ENCODE measurements at regions not wholly inside any gene's neighbourhood (a gene's known extent, or its start where the extent isn't known, plus 50 kb on each side); places are given as distances from the start of the nearest gene placed in this dataset.

GRCh38 chr12:88662961-88663360, 82.7 kb upstream of the KITLG start:
- Histone ChIP-seq H3K27me3 (ENCODE audit: insufficient read depth, poor library complexity, severe bottlenecking) (no peaks in the 10 kb centered on the region), H3K9me3 (ENCODE audit: severe bottlenecking) (no peaks in the 10 kb centered on the region), H3K27ac (ENCODE audit: poor library complexity, severe bottlenecking) (no peak overlapping the region), H3K4me1 (ENCODE audit: insufficient read depth, poor library complexity, severe bottlenecking) (peaks cover 6% of the 10 kb centered on the region), H3K4me3 (ENCODE audit: severe bottlenecking) (no peak overlapping the region), H3K36me3 (ENCODE audit: low read depth) (no peaks in the 10 kb centered on the region)
- TF ChIP-seq CTCF (IDR thresholded peaks at IDR 0.05; ENCODE audit: poor library complexity, severe bottlenecking): no peak
- no peak for ATAC-seq (ENCODE audit: low read depth)
- DNase-seq (ENCODE audit: low spot score): no peak

DNA sequence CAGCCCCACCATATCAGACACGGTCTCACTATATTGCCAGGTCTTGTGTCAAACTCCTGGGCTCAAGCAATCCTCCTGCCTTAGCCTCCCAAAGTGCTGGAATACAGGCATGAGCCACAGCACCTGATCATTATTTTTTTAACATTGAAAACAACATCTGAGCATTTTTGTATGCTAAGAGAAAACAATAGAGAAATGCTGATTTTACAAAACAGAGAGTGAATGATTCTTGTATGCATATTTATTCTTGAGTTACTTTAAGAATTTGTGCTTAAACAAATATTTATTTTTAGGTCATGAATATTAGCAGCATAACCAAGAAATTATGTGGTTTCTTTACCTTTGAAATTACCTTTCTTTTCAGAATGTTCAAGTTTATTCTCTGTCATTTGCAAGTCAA, 81.8 kb upstream of the KITLG start:
- H3K36me3 ChIP-seq (ENCODE audit: low read depth): no peaks in the 10 kb centered on the region
- ATAC-seq (ENCODE audit: low read depth) (no peak), DNase-seq (ENCODE audit: low spot score) (no peak)
- H3K27ac ChIP-seq (ENCODE audit: poor library complexity, severe bottlenecking): no peak overlapping the region
- H3K27me3 ChIP-seq (ENCODE audit: insufficient read depth, poor library complexity, severe bottlenecking): no peaks in the 10 kb centered on the region
- H3K4me3 ChIP-seq (ENCODE audit: severe bottlenecking): no peak overlapping the region
- peaks cover 8% of the 10 kb centered on the region for H3K4me1 ChIP-seq (ENCODE audit: insufficient read depth, poor library complexity, severe bottlenecking)
- no peaks in the 10 kb centered on the region for H3K9me3 ChIP-seq (ENCODE audit: severe bottlenecking)
- no peak for TF ChIP-seq CTCF (IDR thresholded peaks at IDR 0.05; ENCODE audit: poor library complexity, severe bottlenecking)

DNA sequence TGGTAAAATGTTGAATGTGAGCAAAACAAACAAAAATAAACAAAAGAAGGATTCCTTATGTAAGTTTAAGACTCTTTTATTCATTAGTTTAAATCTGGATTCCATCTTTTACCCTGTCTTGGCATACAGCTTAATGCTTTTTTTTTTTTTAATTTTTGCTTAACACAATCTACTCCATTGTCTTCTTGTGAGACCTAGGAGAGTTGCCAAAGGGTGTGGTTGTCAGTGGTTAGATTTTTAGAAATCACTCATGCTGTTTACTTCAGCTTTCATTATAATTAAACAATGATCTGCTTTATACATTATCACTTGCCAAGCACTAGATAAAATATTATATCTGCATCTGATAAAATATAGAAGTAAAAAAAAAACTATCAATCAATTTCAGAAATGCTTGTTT, 77.7 kb upstream of the KITLG start:
- Histone ChIP-seq H3K27ac (ENCODE audit: poor library complexity, severe bottlenecking) (no peak overlapping the region), H3K4me3 (ENCODE audit: severe bottlenecking) (no peak overlapping the region), H3K4me1 (ENCODE audit: insufficient read depth, poor library complexity, severe bottlenecking) (peaks cover 8% of the 10 kb centered on the region), H3K9me3 (ENCODE audit: severe bottlenecking) (no peaks in the 10 kb centered on the region), H3K27me3 (ENCODE audit: insufficient read depth, poor library complexity, severe bottlenecking) (no peaks in the 10 kb centered on the region), H3K36me3 (ENCODE audit: low read depth) (no peaks in the 10 kb centered on the region)
- DNase-seq (ENCODE audit: low spot score) (no peak), ATAC-seq (ENCODE audit: low read depth) (peak; percentile 38; the same call in 1 of the 3 replicates)
- no peak for TF ChIP-seq CTCF (IDR thresholded peaks at IDR 0.05; ENCODE audit: poor library complexity, severe bottlenecking)

- DNase-seq (ENCODE audit: low spot score) (no peak), ATAC-seq (ENCODE audit: low read depth) (peak; percentile 25; the same call in 2 of the 3 replicates)
- no peak for TF ChIP-seq CTCF (IDR thresholded peaks at IDR 0.05; ENCODE audit: poor library complexity, severe bottlenecking)
- H3K4me1 ChIP-seq (ENCODE audit: insufficient read depth, poor library complexity, severe bottlenecking): no peaks in the 10 kb centered on the region
- H3K9me3 ChIP-seq (ENCODE audit: severe bottlenecking): no peaks in the 10 kb centered on the region
- H3K27ac ChIP-seq (ENCODE audit: poor library complexity, severe bottlenecking): no peak overlapping the region
- no peaks in the 10 kb centered on the region for H3K36me3 ChIP-seq (ENCODE audit: low read depth)
- no peak overlapping the region for H3K4me3 ChIP-seq (ENCODE audit: severe bottlenecking)
- no peaks in the 10 kb centered on the region for H3K27me3 ChIP-seq (ENCODE audit: insufficient read depth, poor library complexity, severe bottlenecking)
Measured at GRCh38 chr12:88650715-88651114, 70.4 kb upstream of the KITLG start.

DNA sequence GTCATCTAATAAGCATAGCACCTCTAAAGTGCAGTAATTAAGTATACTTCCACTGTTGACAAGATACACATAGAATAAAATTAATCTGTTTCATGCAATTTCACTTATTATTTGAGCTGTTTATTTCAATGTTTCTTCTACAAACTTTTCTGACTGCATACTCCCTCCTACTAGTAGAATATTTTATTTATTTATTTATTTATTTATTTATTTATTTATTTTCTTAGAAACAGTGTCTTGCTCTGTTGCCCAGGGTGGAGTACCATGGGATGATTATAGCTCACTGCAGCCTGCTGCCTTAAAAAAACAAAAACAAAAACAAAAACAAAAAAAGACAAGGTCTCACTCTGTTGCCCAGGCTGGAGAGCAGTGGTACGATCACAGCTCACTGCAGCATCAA, 68.4 kb upstream of the KITLG start:
- Histone ChIP-seq H3K4me3 (ENCODE audit: severe bottlenecking) (no peak overlapping the region), H3K4me1 (ENCODE audit: insufficient read depth, poor library complexity, severe bottlenecking) (no peaks in the 10 kb centered on the region), H3K9me3 (ENCODE audit: severe bottlenecking) (no peaks in the 10 kb centered on the region), H3K36me3 (ENCODE audit: low read depth) (no peaks in the 10 kb centered on the region), H3K27me3 (ENCODE audit: insufficient read depth, poor library complexity, severe bottlenecking) (no peaks in the 10 kb centered on the region), H3K27ac (ENCODE audit: poor library complexity, severe bottlenecking) (no peak overlapping the region)
- TF ChIP-seq CTCF (IDR thresholded peaks at IDR 0.05; ENCODE audit: poor library complexity, severe bottlenecking): no peak
- DNase-seq (ENCODE audit: low spot score): no peak
- ATAC-seq (ENCODE audit: low read depth): no peak
